H1 (cell line): ENCODE measurements at regions not wholly inside any gene's neighbourhood (a gene's known extent, or its start where the extent isn't known, plus 50 kb on each side); places are given as distances from the start of the nearest gene placed in this dataset.

Source experiments
- CTCF ChIA-PET: fragments of 300-600 bp; sonication (Branson Sonifier 250); formaldehyde crosslinking; loops from one replicate; lab custom pipeline; 2021; ENCODE audit not compliant: partially characterized antibody; lab: Charles Lee
- POLR2A ChIA-PET: fragments of 300-600 bp; sonication (Branson Sonifier 250); formaldehyde crosslinking; loops from one replicate; lab custom pipeline; 2021; ENCODE audit warnings: inconsistent platforms; ENCODE audit not compliant: partially characterized antibody; lab: Charles Lee
- DNase-seq, 2 experiments: peaks; one replicate each; pipeline versions ENCODE4 v3.0.0 to v3.0.0-alpha.2; 2010 to 2022; ENCODE audit warnings: low spot score in 2 of 2, low read depth in 1 of 2, mixed read lengths in 1 of 2
- FAIRE-seq: peaks from 2 replicates; lab custom pipeline; 2011; peaks lifted over from hg19 to GRCh38; lab: Jason Lieb, UNC
- H2AFZ ChIP-seq: 2 replicates; pipeline ENCODE4 v1.8.1; 2012; ENCODE audit warnings: low read length, inconsistent platforms
- H2AK5ac ChIP-seq: 2 replicates; pipeline ENCODE4 v1.6.1; 2013; ENCODE audit warnings: low read depth, low read length
- H2BK120ac ChIP-seq: replicated peaks from 2 replicates; pipeline ENCODE3; 2013; ENCODE audit warnings: low read depth, low read length, inconsistent platforms
- H2BK12ac ChIP-seq: 2 replicates; pipeline ENCODE4 v1.6.1; 2013; ENCODE audit warnings: low read depth, low read length
- H2BK15ac ChIP-seq: 2 replicates; pipeline ENCODE4 v1.6.1; 2013; ENCODE audit warnings: low read length
- H2BK20ac ChIP-seq: 2 replicates; pipeline ENCODE4 v1.6.1; 2013; ENCODE audit warnings: low read length
- H2BK5ac ChIP-seq: 2 replicates; pipeline ENCODE4 v1.6.1; 2013; ENCODE audit warnings: low read depth, low read length
- H3K14ac ChIP-seq: 2 replicates; pipeline ENCODE4 v1.6.1; 2013; ENCODE audit warnings: inconsistent platforms; ENCODE audit not compliant: insufficient read length
- H3K18ac ChIP-seq: 2 replicates; pipeline ENCODE4 v1.6.1; 2013; ENCODE audit warnings: low read length; ENCODE audit errors: extremely low read depth
- H3K23ac ChIP-seq: 2 replicates; pipeline ENCODE4 v1.6.1; 2013; ENCODE audit warnings: inconsistent platforms; ENCODE audit not compliant: insufficient read length
- H3K23me2 ChIP-seq: 2 replicates; pipeline ENCODE4 v1.6.1; 2013; ENCODE audit warnings: low read depth, low read length
- H3K27ac ChIP-seq: 2 replicates; pipeline ENCODE4 v1.6.1; 2011; ENCODE audit warnings: low read depth, low read length, inconsistent platforms
- H3K27me3 ChIP-seq, 4 experiments: replicated peaks in 1 of 4; 1 replicate in 1 of 4; 2 replicates in 3 of 4; pipeline versions ENCODE4 v1.6.1 to v1.8.1; 2011 to 2013; ENCODE audit warnings: low read length in 3 of 4, mild to moderate bottlenecking in 3 of 4, inconsistent platforms in 2 of 4, mixed read lengths in 2 of 4, moderate library complexity in 1 of 4; ENCODE audit not compliant: control insufficient read depth in 3 of 4, insufficient read depth in 3 of 4; ENCODE audit errors: extremely low read depth in 1 of 4
- H3K36me3 ChIP-seq, 4 experiments: 2 replicates each; pipeline versions ENCODE4 v1.6.1 to v1.8.1; 2011 to 2013; ENCODE audit warnings: mild to moderate bottlenecking in 4 of 4, low read length in 3 of 4, moderate library complexity in 2 of 4, control low read depth in 1 of 4, inconsistent platforms in 1 of 4; ENCODE audit not compliant: insufficient read depth in 4 of 4, control insufficient read depth in 2 of 4
- H3K4ac ChIP-seq: replicated peaks from 2 replicates; pipeline ENCODE3; 2013; ENCODE audit warnings: low read length, low read depth, mixed read lengths, inconsistent platforms; ENCODE audit not compliant: insufficient read length
- H3K4me1 ChIP-seq, 4 experiments: replicated peaks in 1 of 4; 1 replicate in 1 of 4; 2 replicates in 3 of 4; pipeline versions ENCODE4 v1.6.1 to v1.8.1; 2011 to 2013; ENCODE audit warnings: low read length in 3 of 4, inconsistent platforms in 2 of 4, mixed read lengths in 1 of 4; ENCODE audit not compliant: insufficient read depth in 4 of 4, control insufficient read depth in 3 of 4
- H3K4me2 ChIP-seq, 2 experiments: 2 replicates each; pipeline versions ENCODE4 v1.6.1 to v1.8.1; 2011 to 2013; ENCODE audit warnings: low read depth in 2 of 2, low read length in 2 of 2, control low read depth in 1 of 2, inconsistent platforms in 1 of 2, mild to moderate bottlenecking in 1 of 2; ENCODE audit not compliant: insufficient read depth in 1 of 2
- H3K4me3 ChIP-seq, 4 experiments: fragments of 200-600, 300-600 bp in 1 of 4; sonication (generic), shearing (Covaris generic), sonication (Bioruptor Twin) in 1 of 4; 2 replicates each; pipeline versions ENCODE4 v1.5.1 to v1.8.1; 2011 to 2016; ENCODE audit warnings: low read length in 4 of 4, low read depth in 3 of 4, control low read depth in 2 of 4, inconsistent platforms in 2 of 4, mild to moderate bottlenecking in 2 of 4, mixed read lengths in 1 of 4, moderate library complexity in 1 of 4; ENCODE audit not compliant: insufficient read depth in 2 of 4; ENCODE audit errors: extremely low read depth in 1 of 4
- H3K56ac ChIP-seq: replicated peaks from 2 replicates; pipeline ENCODE3; 2013; ENCODE audit warnings: low read depth, mild to moderate bottlenecking, mixed read lengths, low read length, inconsistent platforms; ENCODE audit not compliant: insufficient read length
- H3K79me1 ChIP-seq: 2 replicates; pipeline ENCODE4 v1.6.1; 2013; ENCODE audit warnings: low read depth, low read length, control low read depth
- H3K79me2 ChIP-seq, 2 experiments: 2 replicates each; pipeline versions ENCODE4 v1.6.1 to v1.8.1; 2012 to 2013; ENCODE audit warnings: low read length in 2 of 2, mild to moderate bottlenecking in 2 of 2, inconsistent platforms in 1 of 2; ENCODE audit not compliant: insufficient read depth in 2 of 2, control insufficient read depth in 1 of 2
- H3K9ac ChIP-seq, 4 experiments: replicated peaks in 1 of 4; 1 replicate in 1 of 4; 2 replicates in 3 of 4; pipeline versions ENCODE4 v1.6.1 to v1.8.1; 2011 to 2013; ENCODE audit warnings: low read depth in 3 of 4, low read length in 3 of 4, control low read depth in 2 of 4, mild to moderate bottlenecking in 2 of 4, moderate library complexity in 2 of 4, inconsistent platforms in 1 of 4; ENCODE audit errors: extremely low read depth in 1 of 4
- H3K9me3 ChIP-seq, 2 experiments: 2 replicates each; pipeline versions ENCODE4 v1.6.1 to v1.8.1; 2012 to 2013; ENCODE audit warnings: mild to moderate bottlenecking in 2 of 2, moderate library complexity in 2 of 2, control low read depth in 1 of 2, inconsistent platforms in 1 of 2, low read depth in 1 of 2, low read length in 1 of 2, mixed read lengths in 1 of 2; ENCODE audit not compliant: insufficient read depth in 2 of 2
- H4K20me1 ChIP-seq, 2 experiments: replicated peaks in 1 of 2; 2 replicates each; pipeline versions ENCODE3 to v1.8.1; 2011 to 2013; ENCODE audit warnings: inconsistent platforms in 2 of 2, low read length in 2 of 2, mild to moderate bottlenecking in 1 of 2; ENCODE audit not compliant: insufficient read depth in 2 of 2, control insufficient read depth in 1 of 2
- H4K5ac ChIP-seq: 2 replicates; pipeline ENCODE4 v1.6.1; 2013; ENCODE audit warnings: low read length, low read depth, mixed read lengths, inconsistent platforms; ENCODE audit not compliant: insufficient read length
- H4K8ac ChIP-seq: 2 replicates; pipeline ENCODE4 v1.8.0; 2013; ENCODE audit warnings: mild to moderate bottlenecking, moderate library complexity, low read length, inconsistent platforms; ENCODE audit not compliant: insufficient read depth; ENCODE audit errors: extremely low read depth
- H4K91ac ChIP-seq: replicated peaks from 2 replicates; pipeline ENCODE3; 2013; ENCODE audit warnings: low read length, mixed read lengths, inconsistent platforms; ENCODE audit not compliant: insufficient read length
- POU5F1 ChIP-seq: IDR thresholded peaks from 2 replicates; pipeline ENCODE4 v1.6.1; 2011; ENCODE audit warnings: low read depth, mild to moderate bottlenecking, low read length, moderate library complexity
- SRF ChIP-seq: IDR thresholded peaks from 2 replicates; pipeline ENCODE4 v1.6.1; 2011; ENCODE audit warnings: mild to moderate bottlenecking, low read depth, low read length, moderate library complexity
- WGBS, 2 experiments: shearing (Covaris generic) in 1 of 2; methylation state at CpG; one replicate each; pipeline versions ENCODE4 v1.1.6 to v1.1.7; 2013 to 2015; ENCODE audit warnings: low lambda C conversion rate in 2 of 2, mixed read lengths in 2 of 2, inconsistent platforms in 1 of 2, low coverage in 1 of 2, missing lambda C conversion rate in 1 of 2; ENCODE audit not compliant: insufficient replicate concordance in 2 of 2, insufficient coverage in 1 of 2, insufficient read length in 1 of 2; ENCODE audit errors: extremely low coverage in 1 of 2, missing lambda C conversion rate in 1 of 2; 5-methylcytosine and 5-hydroxymethylcytosine counted together

GRCh38 chr21:38916214-38916964, 110.7 kb downstream of the ETS2 start:
- Histone ChIP-seq H4K8ac (no peak overlapping the region), H2BK15ac (no peak overlapping the region), H3K4me2 (no peak overlapping the region), H3K18ac (no peak overlapping the region), H4K20me1 (peaks cover 0 to 8% of the 10 kb centered on the region in 2 experiments), H2AFZ (no peak overlapping the region), H3K14ac (no peak overlapping the region), H3K36me3 (no peaks in the 10 kb centered on the region), H2BK120ac (no peak overlapping the region), H2BK20ac (no peak overlapping the region), H3K23me2 (peaks cover 12% of the 10 kb centered on the region), H4K91ac (no peak overlapping the region), H3K4ac (no peak overlapping the region), H3K56ac (no peak overlapping the region), H3K23ac (no peak overlapping the region), H2BK5ac (no peak overlapping the region), H3K79me1 (0 out of 2 replicates have a peak, but pooled peaks cover 2% of the 10 kb centered on the region), H2BK12ac (no peak overlapping the region), H3K4me3 (no peak overlapping the region), H4K5ac (no peak overlapping the region), H3K4me1 (peaks cover 3 to 17% (median 10%) of the 10 kb centered on the region in 4 experiments), H3K9me3 (no peaks in the 10 kb centered on the region), H3K9ac (no peak overlapping the region), H3K27ac (no peak overlapping the region), H3K79me2 (no peaks in the 10 kb centered on the region), H3K27me3 (peaks cover 0 to 10% (median 2%) of the 10 kb centered on the region in 4 experiments; a peak in 3 of 7 replicates), H2AK5ac (no peak overlapping the region)
- ChIA-PET CTCF (interaction anchor here (0.7 to 1.8 kb wide), 3 partner anchors 10 to 210 kb away, joined by 3 to 4 read pairs (median 3); no protein-coding TSS in a partner anchor), POLR2A (no interaction called here)
- 85% methylated on average over 1 of the region's 1 CpG; no CpG with 5 or more reads in 1 of the 2 experiments for WGBS, 2 experiments
- DNase-seq, result no peak
- TF ChIP-seq SRF (no peak), POU5F1 (no peak)
- no peak for FAIRE-seq
